Ureter (tissue), 1 donor: ENCODE measurements at regions not wholly inside any gene's neighbourhood (a gene's known extent, or its start where the extent isn't known, plus 50 kb on each side); places are given as distances from the start of the nearest gene placed in this dataset.

ENCODE experiments used
- DNase-seq: peaks from one replicate; pipeline ENCODE4 v3.0.0-alpha.2; 2020; ENCODE audit warnings: low spot score
- donor health status: DM: yes; HTN: yes; CAD: no.

GRCh38 chr2:100660851-100661584 lies 98.2 kb downstream of the PDCL3 start:
- no peak for DNase-seq

GRCh38 chr2:100662866-100663265 lies 100.1 kb downstream of the PDCL3 start:
- no peak for DNase-seq

- DNase-seq = no peak
These were observed 101.4 kb downstream of the PDCL3 start for GRCh38 chr2:100664021-100664755.

GRCh38 chr2:100664756-100665101 lies 101.9 kb downstream of the PDCL3 start:
- no peak for DNase-seq

GRCh38 chr2:100666996-100667395 lies 104.2 kb downstream of the PDCL3 start:
- DNase-seq = no peak

- no peak for DNase-seq
These were observed 105.0 kb downstream of the PDCL3 start for GRCh38 chr2:100667801-100668200.

GRCh38 chr2:100670232-100670631 lies 107.4 kb downstream of the PDCL3 start:
- DNase-seq = no peak

GRCh38 chr2:100673115-100673514 lies 110.3 kb downstream of the PDCL3 start:
- DNase-seq = no peak

GRCh38 chr2:100673691-100674485 lies 111.1 kb downstream of the PDCL3 start:
- no peak for DNase-seq

- DNase-seq = no peak
These were observed 111.9 kb downstream of the PDCL3 start for GRCh38 chr2:100674666-100675065.

- DNase-seq = no peak
These were observed 112.6 kb downstream of the PDCL3 start for GRCh38 chr2:100675373-100675772.

- DNase-seq = no peak
These were observed 113.1 kb downstream of the PDCL3 start for GRCh38 chr2:100675855-100676254.

GRCh38 chr2:100676346-100676745 lies 113.6 kb downstream of the PDCL3 start:
- DNase-seq = no peak

GRCh38 chr2:100677611-100678185 lies 114.9 kb downstream of the PDCL3 start:
- no peak for DNase-seq

GRCh38 chr2:100679211-100679610 lies 116.4 kb downstream of the PDCL3 start:
- no peak for DNase-seq

GRCh38 chr2:100682536-100682935 lies 119.7 kb downstream of the PDCL3 start:
- no peak for DNase-seq

GRCh38 chr2:100683231-100683630 lies 120.4 kb downstream of the PDCL3 start:
- DNase-seq = no peak

- no peak for DNase-seq
These were observed 128.1 kb upstream of the NPAS2 start for GRCh38 chr2:100691846-100692245.

- no peak for DNase-seq
These were observed 127.6 kb upstream of the NPAS2 start for GRCh38 chr2:100692381-100692780.

GRCh38 chr2:100692906-100693305 lies 127.0 kb upstream of the NPAS2 start:
- no peak for DNase-seq

- no peak for DNase-seq
These were observed 120.8 kb upstream of the NPAS2 start for GRCh38 chr2:100699131-100699530.

- DNase-seq = no peak
These were observed 117.4 kb upstream of the NPAS2 start for GRCh38 chr2:100702438-100703109.
